ENCODE measurements at regions not wholly inside any gene's neighbourhood (a gene's known extent, or its start where the extent isn't known, plus 50 kb on each side); places are given as distances from the start of the nearest gene placed in this dataset.

GRCh38 chr14:82626156-82627066, 1092.8 kb upstream of the SEL1L start:
- no peak overlapping the region for H3K4me3 ChIP-seq (replicated peaks; ENCODE audit: insufficient read depth, low read length)

GRCh38 chr14:82635915-82636314, 1102.3 kb upstream of the SEL1L start:
- Histone ChIP-seq H3K27me3 (ENCODE audit: insufficient read depth, poor library complexity, severe bottlenecking) (no peaks in the 10 kb centered on the region), H3K4me3 (replicated peaks; ENCODE audit: insufficient read depth, low read length) (no peak overlapping the region), H3K27ac (replicated peaks) (no peak overlapping the region)
- TF ChIP-seq GABPA (IDR thresholded peaks at IDR 0.05; ENCODE audit: low read depth) (no peak), REST (IDR thresholded peaks at IDR 0.05; ENCODE audit: insufficient replicate concordance, low read depth) (no peak), CTCF (IDR thresholded peaks at IDR 0.05; ENCODE audit: insufficient read depth, low read length) (no peak), POLR2AphosphoS5 (IDR thresholded peaks at IDR 0.05; ENCODE audit: low read depth) (no peak)
- no peak for DNase-seq (ENCODE audit: low read depth in 1 of 2, low spot score in 1 of 2)

More at GRCh38 chr14:82626156-82627066, 1092.8 kb upstream of the SEL1L start:
- TF ChIP-seq POLR2AphosphoS5 (IDR thresholded peaks at IDR 0.05; ENCODE audit: low read depth) (no peak), REST (IDR thresholded peaks at IDR 0.05; ENCODE audit: insufficient replicate concordance, low read depth) (no peak), CTCF (IDR thresholded peaks at IDR 0.05; ENCODE audit: insufficient read depth, low read length) (no peak), GABPA (IDR thresholded peaks at IDR 0.05; ENCODE audit: low read depth) (no peak), SPI1 (IDR thresholded peaks at IDR 0.05; ENCODE audit: borderline replicate concordance, low read depth) (no peak)
- no peaks in the 10 kb centered on the region for H3K27me3 ChIP-seq (ENCODE audit: insufficient read depth, poor library complexity, severe bottlenecking)
- no peak overlapping the region for H3K27ac ChIP-seq (replicated peaks)
- DNase-seq (ENCODE audit: low read depth in 1 of 2, low spot score in 1 of 2): no peak

- Histone ChIP-seq H3K27ac (replicated peaks) (no peak overlapping the region), H3K27me3 (ENCODE audit: insufficient read depth, poor library complexity, severe bottlenecking) (no peaks in the 10 kb centered on the region), H3K4me3 (replicated peaks; ENCODE audit: insufficient read depth, low read length) (no peak overlapping the region)
- TF ChIP-seq SPI1 (IDR thresholded peaks at IDR 0.05; ENCODE audit: borderline replicate concordance, low read depth) (no peak), REST (IDR thresholded peaks at IDR 0.05; ENCODE audit: insufficient replicate concordance, low read depth) (no peak), GABPA (IDR thresholded peaks at IDR 0.05; ENCODE audit: low read depth) (no peak), CTCF (IDR thresholded peaks at IDR 0.05; ENCODE audit: insufficient read depth, low read length) (no peak), POLR2AphosphoS5 (IDR thresholded peaks at IDR 0.05; ENCODE audit: low read depth) (no peak)
- no peak for DNase-seq (ENCODE audit: low read depth in 1 of 2, low spot score in 1 of 2)
These were observed 1102.8 kb upstream of the SEL1L start for GRCh38 chr14:82636426-82636825.
